Spleen (tissue), 11 donors: ENCODE measurements at regions not wholly inside any gene's neighbourhood (a gene's known extent, or its start where the extent isn't known, plus 50 kb on each side); places are given as distances from the start of the nearest gene placed in this dataset.
A peak's percentile ranks its signal among the peaks of the same experiment; 100 is the strongest.
"Not testable (repeated sequence)": the region's sequence is repeated elsewhere in the genome, so short reads cannot be mapped to it uniquely, and the experiment has no call there.

Source experiments
- DNase-seq: peaks from one replicate; pipeline ENCODE4 v3.0.0-alpha.2; 2020
- H3K27ac ChIP-seq, 8 donors: fragments of 200-600 bp; sonication (generic) in 7 of 8; 1 replicate in 4 of 8; 2 replicates in 4 of 8; pipeline versions ENCODE4 v1.5.0 to v1.8.0; 2016 to 2021; ENCODE audit warnings: inconsistent platforms in 4 of 8, mild to moderate bottlenecking in 4 of 8, moderate library complexity in 1 of 8
- H3K27me3 ChIP-seq, 7 donors: fragments of 200-600 bp; sonication (generic) in 6 of 7; replicated peaks in 1 of 7; 1 replicate in 4 of 7; 2 replicates in 3 of 7; pipeline versions ENCODE4 v1.5.0 to v1.8.0; 2016 to 2021; ENCODE audit warnings: inconsistent platforms in 3 of 7, mild to moderate bottlenecking in 1 of 7
- H3K36me3 ChIP-seq, 6 donors: fragments of 200-600 bp; sonication (generic) in 5 of 6; 1 replicate in 4 of 6; 2 replicates in 2 of 6; pipeline versions ENCODE4 v1.5.0 to v1.8.0; 2016 to 2021; ENCODE audit warnings: inconsistent platforms in 2 of 6
- H3K4me1 ChIP-seq, 6 donors: fragments of 200-600 bp; sonication (generic) in 5 of 6; 1 replicate in 3 of 6; 2 replicates in 3 of 6; pipeline versions ENCODE4 v1.5.0 to v1.8.0; 2016 to 2021; ENCODE audit warnings: inconsistent platforms in 3 of 6
- H3K4me3 ChIP-seq, 8 donors: fragments of 200-600 bp; sonication (generic) in 7 of 8; 1 replicate in 4 of 8; 2 replicates in 4 of 8; pipeline versions ENCODE4 v1.5.0 to v1.8.0; 2016 to 2021; ENCODE audit warnings: inconsistent platforms in 4 of 8, mild to moderate bottlenecking in 4 of 8, moderate library complexity in 2 of 8
- H3K9me3 ChIP-seq, 8 donors: fragments of 200-600 bp; sonication (generic) in 7 of 8; 1 replicate in 4 of 8; 2 replicates in 4 of 8; pipeline versions ENCODE4 v1.5.0 to v1.8.0; 2016 to 2021; ENCODE audit warnings: inconsistent platforms in 4 of 8
- WGBS, 5 donors: extraction: QIAGEN DNeasy Blood & Tissue Kit in 3 of 5; methylation state at CpG; one replicate each; pipeline versions ENCODE4 v1.1.5 to v1.1.7; 2013 to 2018; 5-methylcytosine and 5-hydroxymethylcytosine counted together
- intact Hi-C: fragments of 100-400 bp; cut with DNase I; formaldehyde crosslinking; loops from one replicate; pipeline ENCODE4 v1.15.0; 2023; ENCODE audit warnings: low total_unique reads
- donor health status: healthy with polysubstance abuse.
- donor health status: DM: no; HTN: no; CAD: no; lungs with moderate emphysema.
- donor health status: DM: no; HTN: no; CAD: no.
- donor health status: Bipolar disorder and iron deficiency.
- donor health status: healthy.
- donor health status: DM: no; HTN: no; CAD: no.
- donor health status: DM: yes; HTN: yes; CAD: no.

DNA sequence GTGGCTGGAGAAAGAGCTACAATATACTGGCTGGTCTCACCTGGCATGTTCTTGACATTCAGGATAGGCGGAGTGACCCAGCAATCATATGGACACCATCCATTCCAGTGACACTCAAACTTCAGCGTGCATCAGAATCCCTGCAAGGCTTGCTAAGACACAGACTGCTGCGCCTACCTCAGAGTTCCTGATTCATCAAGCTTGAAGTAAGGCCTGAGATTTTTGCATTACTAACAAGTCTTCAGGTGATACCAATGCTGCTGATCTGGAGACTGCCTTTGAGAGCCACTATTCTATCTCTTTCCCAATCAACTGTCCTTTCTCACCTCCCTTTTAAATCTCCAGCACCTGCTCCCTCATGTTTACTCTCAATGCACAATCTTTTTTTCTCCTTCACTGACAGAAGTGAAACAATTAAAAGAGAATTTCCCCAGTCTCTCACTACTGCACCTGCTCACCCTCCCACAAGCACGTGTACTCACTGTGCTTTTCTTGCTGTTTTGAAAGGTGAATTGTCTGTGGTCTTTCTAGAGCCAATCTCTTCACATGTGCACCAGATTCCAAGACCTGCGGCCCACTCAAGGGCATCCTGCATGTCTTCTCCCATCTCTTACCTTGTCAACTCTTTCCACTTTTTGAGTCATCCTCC, 519.2 kb downstream of the TTLL7 start:
- H3K4me3 ChIP-seq, DNase-seq, intact Hi-C loops, H3K4me1 ChIP-seq, H3K9me3 ChIP-seq, H3K36me3 ChIP-seq, H3K27me3 ChIP-seq: not testable (repeated sequence)
- peak overlapping the region in 1 of 8 donors; percentile 11 for H3K27ac ChIP-seq
- whole genome bisulfite sequencing, 5 donors, result 80 to 93% (median 83%) methylated on average over 4 to 5 of the region's 5 CpGs

DNA sequence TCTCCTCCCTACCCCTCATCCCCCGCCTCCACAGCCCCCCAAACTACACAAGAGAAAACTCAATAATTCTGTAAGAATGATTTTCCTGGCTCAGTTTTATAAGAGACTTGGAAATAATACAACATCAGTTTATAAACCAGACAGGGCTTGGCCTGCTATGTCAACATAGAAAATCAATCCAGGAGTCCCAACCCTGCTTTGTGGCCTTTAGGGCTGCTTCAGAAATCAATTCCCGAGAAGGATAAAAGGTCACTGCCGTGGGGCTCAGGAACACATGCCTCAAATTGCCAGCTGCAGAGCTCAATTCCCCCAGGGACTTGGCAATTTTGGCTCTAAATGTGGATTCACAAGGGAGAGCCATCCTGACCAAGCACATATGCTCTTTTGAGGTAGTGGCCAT, 520.8 kb downstream of the TTLL7 start:
- intact Hi-C loops, H3K9me3 ChIP-seq, H3K4me3 ChIP-seq, H3K4me1 ChIP-seq, H3K27ac ChIP-seq, H3K27me3 ChIP-seq, DNase-seq, H3K36me3 ChIP-seq: not testable (repeated sequence)
- 70 to 91% (median 85%) methylated on average over 3 of the region's 3 CpGs for WGBS, 5 donors

DNA sequence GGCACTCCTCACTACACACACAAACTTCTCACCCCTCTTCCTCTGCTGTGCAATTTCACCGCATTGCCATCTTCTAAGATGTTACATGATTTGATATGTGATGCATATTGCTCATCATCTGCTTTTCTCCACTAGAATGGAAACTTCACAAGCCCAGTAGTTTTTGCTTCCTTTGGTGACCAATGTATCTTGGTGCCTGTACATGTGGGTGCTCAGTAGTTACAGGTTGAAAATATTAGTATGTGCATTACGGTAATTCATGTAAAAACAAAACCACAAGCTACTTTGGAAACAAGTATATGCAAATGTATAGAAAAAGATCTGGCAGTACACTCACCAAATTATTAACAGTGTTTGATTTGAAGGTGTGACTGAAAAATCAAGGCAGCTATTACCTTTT, 522.4 kb downstream of the TTLL7 start:
- H3K4me3 ChIP-seq, H3K9me3 ChIP-seq, DNase-seq, intact Hi-C loops, H3K27me3 ChIP-seq, H3K27ac ChIP-seq, H3K4me1 ChIP-seq, H3K36me3 ChIP-seq: not testable (repeated sequence)
- 65 to 84% (median 75%) methylated on average over 2 of the region's 2 CpGs for WGBS, 5 donors

DNA sequence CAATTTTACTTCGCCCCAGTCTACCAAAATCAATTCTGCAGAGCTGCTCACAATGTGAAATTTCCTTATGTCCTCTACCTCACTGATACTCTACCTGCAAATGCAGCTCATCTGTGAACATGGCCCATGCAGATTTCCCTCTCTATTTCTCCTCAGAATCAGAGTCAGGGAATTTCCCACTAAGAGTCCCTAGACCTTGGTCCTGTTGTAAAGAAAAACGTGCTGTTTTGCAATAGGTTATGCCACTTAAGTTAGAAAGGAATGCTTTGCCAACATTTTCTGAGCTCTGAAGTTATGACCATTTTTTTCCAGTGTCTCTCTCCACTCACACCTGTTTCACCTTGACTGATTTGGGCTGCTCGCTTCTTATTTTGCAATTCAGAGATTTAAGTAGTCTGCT, 524.0 kb downstream of the TTLL7 start:
- DNase-seq, H3K27me3 ChIP-seq, H3K36me3 ChIP-seq, H3K9me3 ChIP-seq, H3K27ac ChIP-seq, H3K4me3 ChIP-seq, intact Hi-C loops, H3K4me1 ChIP-seq: not testable (repeated sequence)
- WGBS, 5 donors, result 56 to 77% (median 68%) methylated on average over 3 of the region's 3 CpGs

DNA sequence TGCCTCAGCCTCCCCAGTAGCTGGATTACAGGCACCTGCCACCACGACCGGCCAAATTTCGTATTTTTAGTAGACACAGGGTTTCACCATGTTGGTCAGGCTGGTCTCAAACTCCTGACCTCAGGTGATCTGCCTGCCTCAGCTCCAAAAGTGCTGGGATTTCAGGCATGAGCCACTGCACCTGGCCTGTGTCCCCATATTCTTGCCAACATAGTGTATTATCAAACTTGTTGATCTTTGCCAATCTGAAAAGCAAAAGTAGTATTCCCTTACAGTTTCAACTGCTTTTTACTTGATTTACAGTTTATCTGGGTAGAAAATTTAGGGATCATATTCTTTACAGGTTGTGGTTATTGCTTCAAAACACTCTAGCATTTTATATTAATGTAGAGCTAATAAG, 524.9 kb downstream of the TTLL7 start:
- H3K27me3 ChIP-seq, DNase-seq, H3K9me3 ChIP-seq, H3K27ac ChIP-seq, H3K4me1 ChIP-seq, H3K4me3 ChIP-seq, intact Hi-C loops, H3K36me3 ChIP-seq: not testable (repeated sequence)
- 88 to 95% (median 91%) methylated on average over 3 of the region's 3 CpGs for WGBS, 5 donors

DNA sequence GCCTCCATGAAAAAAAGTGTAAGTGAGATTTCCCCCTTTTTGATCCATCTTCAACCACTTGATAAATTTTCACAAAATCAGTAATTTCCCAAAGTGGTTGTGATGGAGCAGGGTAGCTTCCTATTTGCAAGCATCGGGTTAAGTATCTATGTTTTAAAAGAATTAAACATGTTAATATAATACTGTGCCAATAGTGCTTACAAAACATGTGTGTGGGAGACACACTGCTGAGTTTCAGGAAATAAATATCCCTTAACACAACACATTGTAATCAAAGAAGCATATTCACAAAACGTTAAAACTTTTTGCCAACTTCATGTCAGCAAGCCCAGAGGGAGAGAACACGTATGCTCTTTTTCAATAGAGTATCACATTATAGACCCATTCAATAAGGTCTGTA, 526.9 kb downstream of the TTLL7 start:
- H3K27ac ChIP-seq, intact Hi-C loops, H3K9me3 ChIP-seq, H3K27me3 ChIP-seq, H3K36me3 ChIP-seq, H3K4me1 ChIP-seq, DNase-seq, H3K4me3 ChIP-seq: not testable (repeated sequence)
- 48 to 70% (median 62%) methylated on average over 3 of the region's 3 CpGs for WGBS, 5 donors

DNA sequence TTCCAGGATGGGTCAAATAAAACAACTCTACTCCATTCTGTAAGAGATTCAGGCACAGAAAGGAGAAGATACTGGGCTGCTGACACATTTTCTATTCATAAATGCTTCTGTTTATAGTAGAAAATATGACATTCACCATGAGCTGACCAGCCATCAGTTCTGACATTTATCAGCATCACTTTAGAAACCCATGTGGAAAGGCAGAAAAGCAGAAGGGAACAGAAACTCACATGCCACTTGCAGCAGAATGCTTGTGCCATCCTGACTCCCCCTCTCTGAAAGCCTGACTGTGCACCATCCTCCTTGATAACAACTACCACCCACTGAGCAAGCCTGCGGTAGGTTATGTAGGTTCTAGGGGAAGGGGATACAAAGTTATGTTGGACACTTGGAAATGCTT, 527.7 kb downstream of the TTLL7 start:
- DNase-seq, H3K27me3 ChIP-seq, H3K4me1 ChIP-seq, intact Hi-C loops, H3K4me3 ChIP-seq, H3K27ac ChIP-seq, H3K9me3 ChIP-seq, H3K36me3 ChIP-seq: not testable (repeated sequence)
- WGBS, 5 donors, result 84 to 94% (median 87%) methylated on average over 1 of the region's 1 CpG

DNA sequence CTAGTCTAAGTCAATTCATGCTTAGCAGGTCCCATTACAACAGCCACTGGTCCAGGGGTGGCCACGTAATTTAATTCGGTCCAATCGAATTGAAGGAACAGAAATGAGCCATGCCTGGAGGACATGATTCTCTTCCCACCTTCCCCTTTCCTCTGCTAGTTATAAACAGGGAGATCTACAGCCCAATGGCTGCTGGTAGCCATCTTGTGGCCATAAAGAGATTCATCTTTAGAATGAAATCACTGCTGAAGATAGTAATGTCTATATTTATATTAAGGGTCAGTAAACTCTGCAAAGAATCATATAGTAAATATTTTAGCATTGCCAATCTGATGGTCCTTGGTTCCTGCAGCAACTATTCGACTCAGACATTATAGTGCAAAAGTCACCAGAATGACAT, 530.6 kb downstream of the TTLL7 start:
- DNase-seq, H3K9me3 ChIP-seq, H3K4me1 ChIP-seq, H3K27me3 ChIP-seq, intact Hi-C loops, H3K4me3 ChIP-seq, H3K36me3 ChIP-seq, H3K27ac ChIP-seq: not testable (repeated sequence)
- WGBS, 5 donors, result 89 to 96% (median 91%) methylated on average over 4 of the region's 4 CpGs

DNA sequence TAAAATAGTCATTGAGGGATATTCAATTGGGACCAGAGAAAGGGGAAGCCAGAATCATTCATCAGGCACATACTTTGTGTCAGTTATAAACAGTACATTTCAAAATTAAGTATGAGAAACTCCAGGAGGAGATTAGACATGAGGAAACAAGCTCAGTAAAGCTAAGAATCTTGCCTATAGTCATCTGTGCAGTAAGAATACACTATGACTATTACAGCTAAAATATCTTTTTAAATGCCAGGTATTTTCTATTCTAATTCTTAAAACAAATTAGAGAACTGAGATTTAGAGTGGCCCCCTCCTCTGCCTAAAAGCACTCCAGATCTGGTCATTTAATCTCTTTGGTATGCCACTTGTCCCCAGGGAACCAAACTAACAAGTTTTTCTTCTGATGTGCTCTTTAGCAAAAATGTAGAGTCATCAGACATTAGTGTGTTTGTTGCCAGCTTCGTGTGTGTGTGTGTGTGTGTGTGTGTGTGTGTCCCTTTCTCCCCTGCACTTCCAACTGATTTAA, 541.1 kb downstream of the TTLL7 start:
- intact Hi-C loops, H3K9me3 ChIP-seq, H3K36me3 ChIP-seq, H3K4me3 ChIP-seq, H3K4me1 ChIP-seq, H3K27me3 ChIP-seq, H3K27ac ChIP-seq, DNase-seq: not testable (repeated sequence)
- WGBS, 5 donors, result 25 to 60% (median 39%) methylated on average over 1 of the region's 1 CpG; no CpG with 5 or more reads in 1 of the 5 donors

DNA sequence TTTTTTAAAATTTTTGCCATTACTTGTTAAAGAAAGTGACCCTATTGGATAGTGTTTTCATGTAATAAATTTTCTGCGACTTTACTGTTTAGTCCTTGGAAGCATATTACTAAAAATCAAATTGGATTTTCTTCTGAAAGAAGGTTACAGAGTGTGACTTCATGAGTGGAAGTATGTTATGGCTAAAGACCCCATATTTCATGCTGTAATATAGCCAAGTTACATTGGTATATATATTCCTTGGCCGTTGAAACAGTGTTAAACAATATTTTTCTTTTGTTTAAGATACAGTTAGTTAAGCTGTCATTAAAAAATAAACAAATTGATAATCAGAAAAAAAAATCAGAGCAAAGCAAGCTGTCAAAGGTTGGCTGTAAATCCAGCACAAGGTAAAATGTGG, 541.7 kb downstream of the TTLL7 start:
- H3K27me3 ChIP-seq, H3K9me3 ChIP-seq, intact Hi-C loops, DNase-seq, H3K36me3 ChIP-seq, H3K4me3 ChIP-seq, H3K27ac ChIP-seq, H3K4me1 ChIP-seq: not testable (repeated sequence)
- WGBS, 5 donors, result 74 to 81% (median 77%) methylated on average over 2 of the region's 2 CpGs

DNA sequence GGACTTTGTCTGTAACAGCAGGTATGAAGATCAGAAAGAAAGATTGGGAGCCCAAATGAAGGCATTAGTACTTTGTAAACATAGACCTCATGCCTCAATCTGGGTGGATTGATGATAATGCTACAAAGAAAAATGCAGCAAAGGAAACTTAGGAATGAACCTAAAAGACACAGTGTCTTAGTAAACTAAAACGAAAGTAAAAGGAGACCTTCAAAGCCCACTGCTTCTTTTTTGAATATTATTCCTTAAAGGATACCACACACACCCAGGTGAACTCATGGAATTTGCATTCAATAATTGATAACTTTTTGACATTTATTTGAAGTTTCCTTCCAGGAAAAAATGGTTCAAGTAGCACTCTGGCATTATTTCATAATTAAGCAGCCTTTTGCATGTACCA, 543.2 kb downstream of the TTLL7 start:
- 14 to 25% (median 24%) methylated on average over 1 of the region's 1 CpG for WGBS, 5 donors
- H3K4me1 ChIP-seq, intact Hi-C loops, DNase-seq, H3K27ac ChIP-seq, H3K36me3 ChIP-seq, H3K27me3 ChIP-seq, H3K9me3 ChIP-seq, H3K4me3 ChIP-seq: not testable (repeated sequence)

DNA sequence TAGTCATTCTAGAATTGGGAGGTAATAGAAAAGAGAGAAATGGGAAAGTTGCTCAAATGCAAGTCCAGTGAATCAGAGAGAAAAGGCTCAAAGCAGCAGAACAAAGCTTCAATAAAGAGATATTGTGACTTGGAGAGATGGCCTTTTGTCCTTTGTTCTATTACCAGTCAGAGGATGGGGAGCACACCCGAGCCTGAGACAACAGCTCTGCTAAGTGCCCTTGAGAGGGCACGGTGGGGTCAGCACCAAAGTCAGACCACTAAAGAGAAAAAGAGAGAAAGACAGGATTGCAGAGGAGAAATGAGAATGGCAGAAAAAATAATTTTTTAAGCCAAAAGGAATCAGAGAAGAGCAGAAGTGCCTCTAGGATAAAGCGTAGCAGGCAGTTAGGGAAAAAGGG, 553.1 kb downstream of the TTLL7 start:
- intact Hi-C loops, H3K4me3 ChIP-seq, H3K9me3 ChIP-seq, H3K36me3 ChIP-seq, DNase-seq, H3K4me1 ChIP-seq, H3K27ac ChIP-seq, H3K27me3 ChIP-seq: not testable (repeated sequence)
- 40 to 85% (median 67%) methylated on average over 2 to 3 of the region's 3 CpGs for WGBS, 5 donors
